ENCODE measurements at regions not wholly inside any gene's neighbourhood (a gene's known extent, or its start where the extent isn't known, plus 50 kb on each side); places are given as distances from the start of the nearest gene placed in this dataset.

DNA sequence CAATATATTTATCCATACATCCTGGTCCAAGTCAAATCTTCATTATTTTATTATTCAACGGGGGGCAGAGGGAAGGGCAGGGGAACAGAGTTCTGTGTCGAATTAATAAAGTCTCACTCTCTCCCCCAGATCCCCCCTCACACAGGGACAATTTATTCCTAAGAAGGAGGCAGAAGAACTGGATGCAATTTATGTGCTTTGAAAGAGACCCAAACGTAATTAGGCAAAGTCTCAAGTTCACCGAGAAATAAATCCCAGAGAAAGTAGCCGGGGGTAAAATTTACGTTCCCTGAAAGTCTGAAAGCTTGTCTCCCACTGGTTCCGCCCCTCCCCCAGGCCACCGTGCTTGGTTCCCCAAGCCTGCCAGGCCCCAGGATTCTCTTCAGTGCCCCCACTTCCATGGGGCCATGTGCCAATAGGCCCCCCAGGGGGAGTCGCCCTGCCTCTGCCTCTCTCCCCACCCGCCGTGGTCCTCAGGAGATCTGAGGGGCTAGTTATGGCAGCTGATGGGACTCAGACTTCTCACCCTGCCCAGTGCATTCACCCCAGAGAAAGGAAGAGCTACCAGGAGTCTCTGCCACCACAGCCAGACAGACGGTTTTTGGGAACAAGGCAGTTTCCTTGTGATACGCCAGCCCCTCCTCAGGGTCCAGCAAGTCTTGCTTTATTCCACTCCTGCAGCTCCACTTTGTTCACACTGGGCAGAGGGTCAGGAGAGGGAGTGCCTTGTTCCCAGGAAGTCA lies 215.5 kb downstream of the CYP26B1 start:
- Histone ChIP-seq H3K4me3 (ENCODE audit: low read length) (no peak overlapping the region), H2AFZ (ENCODE audit: low read depth, low read length) (no peak overlapping the region), H3F3A (ENCODE audit: insufficient read depth, low read length, poor library complexity, severe bottlenecking) (no peaks in the 10 kb centered on the region), H3K9me2 (ENCODE audit: insufficient read depth, low read length) (no peaks in the 10 kb centered on the region), H3K9ac (ENCODE audit: low read length) (no peak overlapping the region), H3K4me2 (ENCODE audit: low read length) (no peak overlapping the region), H3K79me2 (replicated peaks; ENCODE audit: insufficient read depth, low read length) (no peaks in the 10 kb centered on the region), H3K27me3 (ENCODE audit: insufficient read depth, low read depth, low read length) (no peaks in the 10 kb centered on the region), H3K36me3 (ENCODE audit: insufficient read depth, low read length) (no peaks in the 10 kb centered on the region), H3K9me3 (ENCODE audit: low read length) (no peaks in the 10 kb centered on the region), H3K27ac (ENCODE audit: low read length) (no peak overlapping the region), H4K20me1 (ENCODE audit: insufficient read depth) (no peaks in the 10 kb centered on the region)
- TF ChIP-seq EZH2 (IDR thresholded peaks at IDR 0.05; ENCODE audit: borderline replicate concordance, insufficient read depth, low read length, poor library complexity, severe bottlenecking) (no peak), MXI1 (conservative IDR thresholded peaks at IDR 0.05; ENCODE audit: poor library complexity, severe bottlenecking) (no peak), EP300 (conservative IDR thresholded peaks at IDR 0.05; ENCODE audit: poor library complexity, severe bottlenecking) (no peak), RAD21 (conservative IDR thresholded peaks at IDR 0.05) (no peak), SMC3 (conservative IDR thresholded peaks at IDR 0.05; ENCODE audit: poor library complexity) (no peak), TAF1 (IDR thresholded peaks at IDR 0.05; ENCODE audit: low read depth) (no peak), POLR2AphosphoS5 (IDR thresholded peaks at IDR 0.05) (no peak)
- TF ChIP-seq, protein P1, sequence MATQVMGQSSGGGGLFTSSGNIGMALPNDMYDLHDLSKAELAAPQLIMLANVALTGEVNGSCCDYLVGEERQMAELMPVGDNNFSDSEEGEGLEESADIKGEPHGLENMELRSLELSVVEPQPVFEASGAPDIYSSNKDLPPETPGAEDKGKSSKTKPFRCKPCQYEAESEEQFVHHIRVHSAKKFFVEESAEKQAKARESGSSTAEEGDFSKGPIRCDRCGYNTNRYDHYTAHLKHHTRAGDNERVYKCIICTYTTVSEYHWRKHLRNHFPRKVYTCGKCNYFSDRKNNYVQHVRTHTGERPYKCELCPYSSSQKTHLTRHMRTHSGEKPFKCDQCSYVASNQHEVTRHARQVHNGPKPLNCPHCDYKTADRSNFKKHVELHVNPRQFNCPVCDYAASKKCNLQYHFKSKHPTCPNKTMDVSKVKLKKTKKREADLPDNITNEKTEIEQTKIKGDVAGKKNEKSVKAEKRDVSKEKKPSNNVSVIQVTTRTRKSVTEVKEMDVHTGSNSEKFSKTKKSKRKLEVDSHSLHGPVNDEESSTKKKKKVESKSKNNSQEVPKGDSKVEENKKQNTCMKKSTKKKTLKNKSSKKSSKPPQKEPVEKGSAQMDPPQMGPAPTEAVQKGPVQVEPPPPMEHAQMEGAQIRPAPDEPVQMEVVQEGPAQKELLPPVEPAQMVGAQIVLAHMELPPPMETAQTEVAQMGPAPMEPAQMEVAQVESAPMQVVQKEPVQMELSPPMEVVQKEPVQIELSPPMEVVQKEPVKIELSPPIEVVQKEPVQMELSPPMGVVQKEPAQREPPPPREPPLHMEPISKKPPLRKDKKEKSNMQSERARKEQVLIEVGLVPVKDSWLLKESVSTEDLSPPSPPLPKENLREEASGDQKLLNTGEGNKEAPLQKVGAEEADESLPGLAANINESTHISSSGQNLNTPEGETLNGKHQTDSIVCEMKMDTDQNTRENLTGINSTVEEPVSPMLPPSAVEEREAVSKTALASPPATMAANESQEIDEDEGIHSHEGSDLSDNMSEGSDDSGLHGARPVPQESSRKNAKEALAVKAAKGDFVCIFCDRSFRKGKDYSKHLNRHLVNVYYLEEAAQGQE (IDR thresholded peaks at IDR 0.05; ENCODE audit: borderline replicate concordance), result no peak
- TF ChIP-seq, protein P2, sequence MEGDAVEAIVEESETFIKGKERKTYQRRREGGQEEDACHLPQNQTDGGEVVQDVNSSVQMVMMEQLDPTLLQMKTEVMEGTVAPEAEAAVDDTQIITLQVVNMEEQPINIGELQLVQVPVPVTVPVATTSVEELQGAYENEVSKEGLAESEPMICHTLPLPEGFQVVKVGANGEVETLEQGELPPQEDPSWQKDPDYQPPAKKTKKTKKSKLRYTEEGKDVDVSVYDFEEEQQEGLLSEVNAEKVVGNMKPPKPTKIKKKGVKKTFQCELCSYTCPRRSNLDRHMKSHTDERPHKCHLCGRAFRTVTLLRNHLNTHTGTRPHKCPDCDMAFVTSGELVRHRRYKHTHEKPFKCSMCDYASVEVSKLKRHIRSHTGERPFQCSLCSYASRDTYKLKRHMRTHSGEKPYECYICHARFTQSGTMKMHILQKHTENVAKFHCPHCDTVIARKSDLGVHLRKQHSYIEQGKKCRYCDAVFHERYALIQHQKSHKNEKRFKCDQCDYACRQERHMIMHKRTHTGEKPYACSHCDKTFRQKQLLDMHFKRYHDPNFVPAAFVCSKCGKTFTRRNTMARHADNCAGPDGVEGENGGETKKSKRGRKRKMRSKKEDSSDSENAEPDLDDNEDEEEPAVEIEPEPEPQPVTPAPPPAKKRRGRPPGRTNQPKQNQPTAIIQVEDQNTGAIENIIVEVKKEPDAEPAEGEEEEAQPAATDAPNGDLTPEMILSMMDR (IDR thresholded peaks at IDR 0.05; ENCODE audit: poor library complexity, severe bottlenecking), result no peak

DNA sequence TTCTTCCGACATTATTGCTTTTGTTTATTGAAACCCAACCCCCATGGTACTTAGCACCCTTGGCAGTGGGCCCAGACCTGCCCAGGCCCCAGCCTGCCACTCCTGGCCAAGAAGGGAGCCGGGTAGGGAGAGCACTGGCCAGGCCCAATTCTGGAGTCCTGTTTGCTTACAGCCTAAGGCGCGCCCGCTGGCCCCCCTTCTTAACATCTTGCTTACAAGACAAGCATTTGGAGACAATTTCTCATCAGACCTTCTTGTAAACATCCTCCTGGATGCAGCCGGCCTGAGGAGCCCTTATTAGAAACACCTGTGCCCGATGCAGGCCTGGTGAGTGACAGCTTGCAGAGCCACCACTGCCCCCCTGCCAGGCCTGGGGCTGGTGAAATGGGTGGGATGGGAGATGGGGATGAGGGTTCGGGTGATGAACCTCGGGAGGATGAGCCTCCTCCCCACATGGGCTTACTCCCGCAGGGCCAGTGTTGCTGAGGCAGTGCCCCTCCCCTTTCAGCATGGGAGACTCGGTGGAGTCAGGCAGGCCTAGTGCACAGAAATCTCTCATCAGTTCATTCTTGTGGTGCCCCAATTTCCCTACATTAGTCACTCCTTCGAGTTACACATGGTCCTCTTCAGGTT lies 217.5 kb downstream of the CYP26B1 start:
- Histone ChIP-seq H3K4me3 (ENCODE audit: low read length) (no peak overlapping the region), H3K9me3 (ENCODE audit: low read length) (no peaks in the 10 kb centered on the region), H2AFZ (ENCODE audit: low read depth, low read length) (no peak overlapping the region), H3K9me2 (ENCODE audit: insufficient read depth, low read length) (no peaks in the 10 kb centered on the region), H3K27me3 (ENCODE audit: insufficient read depth, low read depth, low read length) (no peaks in the 10 kb centered on the region), H3K9ac (ENCODE audit: low read length) (no peak overlapping the region), H3K4me2 (ENCODE audit: low read length) (no peak overlapping the region), H4K20me1 (ENCODE audit: insufficient read depth) (no peaks in the 10 kb centered on the region), H3K36me3 (ENCODE audit: insufficient read depth, low read length) (no peaks in the 10 kb centered on the region), H3K79me2 (replicated peaks; ENCODE audit: insufficient read depth, low read length) (no peaks in the 10 kb centered on the region), H3K27ac (ENCODE audit: low read length) (no peak overlapping the region), H3F3A (ENCODE audit: insufficient read depth, low read length, poor library complexity, severe bottlenecking) (no peaks in the 10 kb centered on the region)
- TF ChIP-seq, protein P2 (IDR thresholded peaks at IDR 0.05; ENCODE audit: poor library complexity, severe bottlenecking), result no peak
- TF ChIP-seq, protein P1 (IDR thresholded peaks at IDR 0.05; ENCODE audit: borderline replicate concordance), result no peak
- no peak for TF ChIP-seq MXI1 (conservative IDR thresholded peaks at IDR 0.05; ENCODE audit: poor library complexity, severe bottlenecking)
- TF ChIP-seq TAF1 (IDR thresholded peaks at IDR 0.05; ENCODE audit: low read depth), result no peak
- TF ChIP-seq EZH2 (IDR thresholded peaks at IDR 0.05; ENCODE audit: borderline replicate concordance, insufficient read depth, low read length, poor library complexity, severe bottlenecking), result no peak
- TF ChIP-seq SMC3 (conservative IDR thresholded peaks at IDR 0.05; ENCODE audit: poor library complexity), result no peak
- TF ChIP-seq RAD21 (conservative IDR thresholded peaks at IDR 0.05), result no peak
- no peak for TF ChIP-seq POLR2AphosphoS5 (IDR thresholded peaks at IDR 0.05)

Measured in neural cell (in vitro differentiated cells).